Glomerular visceral epithelial cell (primary cell): ENCODE measurements at regions not wholly inside any gene's neighbourhood (a gene's known extent, or its start where the extent isn't known, plus 50 kb on each side); places are given as distances from the start of the nearest gene placed in this dataset.
"Not testable (repeated sequence)": the region's sequence is repeated elsewhere in the genome, so short reads cannot be mapped to it uniquely, and the experiment has no call there.

Experiments
- DNase-seq: peaks from one replicate; pipeline ENCODE4 v3.0.0-alpha.2; 2016; ENCODE audit errors: extremely low spot score

GRCh38 chr22:25417826-25418225 lies 146.6 kb upstream of the GRK3 start:
- not testable (repeated sequence) for DNase-seq

DNA sequence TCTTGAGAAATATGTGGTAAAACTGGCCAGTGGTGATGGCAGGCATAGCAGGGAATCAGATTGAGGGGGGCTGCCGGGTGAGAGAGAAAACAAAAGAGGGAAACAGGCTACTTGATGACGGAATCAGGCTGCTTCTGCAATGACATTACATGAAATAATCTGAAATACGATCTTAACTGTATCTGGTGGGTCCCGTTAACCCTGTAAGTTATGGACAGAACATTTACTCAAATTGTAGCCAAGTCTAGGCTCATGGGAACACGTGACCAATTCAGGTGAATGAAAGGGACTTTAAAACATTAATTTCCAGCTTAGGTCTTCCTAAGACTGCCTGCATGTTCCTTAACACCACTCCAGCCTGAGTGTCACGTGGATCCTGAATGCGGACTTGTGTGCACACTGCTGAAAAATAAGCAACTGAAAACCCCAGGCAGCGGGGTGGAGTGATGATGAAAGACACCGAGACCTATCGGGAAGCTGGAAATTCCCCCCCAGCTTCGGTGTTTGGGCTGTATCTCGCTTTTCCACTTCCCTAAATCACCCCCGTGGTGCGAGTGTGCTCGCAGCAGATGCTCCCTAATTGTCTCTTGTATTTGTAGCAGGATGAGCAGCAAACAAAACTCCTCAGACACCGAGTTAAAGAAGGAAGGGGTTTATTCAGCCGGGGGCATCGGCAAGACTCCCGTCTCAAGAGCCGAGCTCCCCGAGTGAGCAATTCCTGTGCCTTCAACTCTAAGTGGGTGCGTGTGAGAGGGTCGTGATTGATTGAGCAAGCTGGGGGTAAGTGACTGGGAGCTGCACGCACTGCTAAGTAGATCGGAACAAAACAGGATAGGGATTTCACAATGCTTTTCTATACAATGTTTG lies 145.0 kb upstream of the GRK3 start:
- DNase-seq: no peak

DNA sequence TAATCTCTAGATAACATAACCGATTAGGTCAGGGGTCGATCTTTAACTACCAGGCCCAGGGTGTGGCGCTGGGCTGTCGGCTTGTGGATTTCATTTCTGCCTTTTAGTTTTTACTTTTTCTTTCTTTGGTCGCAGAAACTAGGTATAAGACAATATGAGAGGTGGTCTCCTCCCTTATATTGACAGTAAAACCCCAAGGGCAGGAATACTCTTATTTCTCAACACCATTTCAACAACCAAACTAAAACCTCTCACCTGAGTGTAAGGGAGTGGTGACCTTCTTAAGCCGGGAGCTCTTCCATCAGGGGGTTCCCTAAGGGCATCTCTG lies 144.4 kb upstream of the GRK3 start:
- not testable (repeated sequence) for DNase-seq

GRCh38 chr22:25420471-25420924 lies 144.0 kb upstream of the GRK3 start:
- no peak for DNase-seq

- no peak for DNase-seq
Measured at GRCh38 chr22:25420925-25421904, 143.3 kb upstream of the GRK3 start.

GRCh38 chr22:25426530-25427308 lies 137.8 kb upstream of the GRK3 start:
- DNase-seq: not testable (repeated sequence)

- not testable (repeated sequence) for DNase-seq
Measured at GRCh38 chr22:25431637-25432342, 132.7 kb upstream of the GRK3 start.

DNA sequence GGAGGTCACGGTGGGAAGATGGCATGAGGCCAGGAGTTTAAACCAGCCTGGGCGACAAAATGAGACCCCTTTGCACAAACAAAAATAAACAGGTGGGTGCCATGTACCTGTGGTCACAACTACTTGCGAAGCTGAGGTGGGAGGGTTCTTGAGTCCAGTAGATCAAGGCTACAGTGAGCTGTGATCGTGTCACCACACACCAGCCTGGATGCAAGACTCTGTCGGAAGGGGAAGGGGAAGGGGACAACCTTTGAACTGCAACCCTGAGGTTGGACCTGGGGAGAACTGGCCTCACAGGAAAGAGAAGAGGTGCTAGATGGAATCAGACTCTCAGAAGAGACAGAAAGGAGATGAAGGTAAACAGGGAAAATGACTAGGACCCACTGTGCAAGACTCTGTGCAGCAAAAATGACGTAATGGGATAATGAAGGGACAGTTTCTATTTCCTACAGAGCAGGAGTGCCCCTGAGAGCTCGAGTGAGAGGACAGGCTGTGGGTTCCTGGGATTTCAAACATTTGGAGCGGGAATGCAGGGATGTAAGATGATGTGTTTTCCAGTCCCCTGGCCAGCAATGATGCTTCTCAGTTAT lies 131.0 kb upstream of the GRK3 start:
- not testable (repeated sequence) for DNase-seq

DNA sequence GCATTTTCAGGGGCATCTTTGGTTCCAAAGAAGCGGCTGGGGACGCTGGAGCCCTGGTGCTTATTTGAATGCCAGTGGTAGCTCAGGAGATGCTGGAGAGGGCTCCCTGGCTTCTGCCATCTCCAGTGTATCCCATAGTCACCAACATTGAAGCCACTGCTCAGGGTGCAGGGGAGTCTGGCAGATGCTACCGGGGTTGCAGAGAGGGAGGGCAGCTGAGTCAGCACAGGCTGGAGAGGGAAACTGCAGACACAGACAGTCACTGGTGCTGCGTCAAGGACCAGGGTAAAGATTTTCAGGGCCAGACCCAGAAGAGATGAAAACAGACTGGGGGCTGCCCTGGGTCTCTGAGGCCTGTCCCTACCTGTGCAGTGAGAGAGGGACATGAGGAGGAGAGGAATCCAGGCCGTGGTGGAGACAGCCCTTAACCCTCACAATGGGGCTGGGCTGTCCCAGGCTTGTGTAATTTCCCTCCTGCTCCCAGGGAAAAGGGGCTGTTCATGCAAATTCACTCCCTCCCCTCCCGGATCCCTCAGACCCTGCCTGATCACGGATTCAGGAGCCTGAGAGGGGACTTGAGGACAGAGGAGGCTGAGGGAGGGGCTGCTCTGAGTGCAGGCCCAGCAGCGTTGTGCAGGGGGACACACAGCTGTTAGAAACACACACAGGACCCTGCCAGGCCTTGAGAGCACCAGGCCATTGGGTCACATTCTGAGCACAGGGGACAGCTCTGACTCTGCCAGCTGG lies 126.9 kb upstream of the GRK3 start:
- DNase-seq: no peak

DNA sequence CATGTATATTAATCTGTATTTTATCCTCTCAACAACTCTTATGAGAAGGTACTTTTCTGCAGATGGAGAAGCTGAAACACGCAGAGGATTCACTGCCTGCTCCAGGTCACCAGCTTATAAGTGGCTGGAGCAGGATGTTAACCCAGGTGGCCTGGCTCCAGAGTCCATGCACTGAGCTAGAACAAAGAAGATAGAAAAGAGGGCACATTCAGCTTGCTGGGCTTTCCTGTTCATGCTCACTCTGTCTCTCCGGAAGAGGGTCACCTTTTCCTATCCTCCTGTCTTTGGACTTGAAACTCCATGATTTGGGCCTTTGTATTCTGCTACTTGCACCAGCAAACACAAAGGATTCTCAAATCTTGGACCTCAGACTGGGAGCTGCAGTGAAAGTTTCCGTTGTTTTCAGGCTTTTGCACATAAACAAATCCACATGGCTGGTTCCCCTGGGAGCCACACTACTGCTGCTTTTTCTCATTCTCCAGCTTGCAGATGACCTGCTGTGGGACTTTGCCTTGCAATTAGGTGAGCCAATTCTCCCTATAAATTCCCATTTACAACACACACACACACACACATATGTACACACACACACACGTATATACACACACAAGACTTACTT lies 117.3 kb upstream of the GRK3 start:
- no peak for DNase-seq

GRCh38 chr22:25447686-25448434 lies 116.6 kb upstream of the GRK3 start:
- peak; percentile 87 for DNase-seq

DNA sequence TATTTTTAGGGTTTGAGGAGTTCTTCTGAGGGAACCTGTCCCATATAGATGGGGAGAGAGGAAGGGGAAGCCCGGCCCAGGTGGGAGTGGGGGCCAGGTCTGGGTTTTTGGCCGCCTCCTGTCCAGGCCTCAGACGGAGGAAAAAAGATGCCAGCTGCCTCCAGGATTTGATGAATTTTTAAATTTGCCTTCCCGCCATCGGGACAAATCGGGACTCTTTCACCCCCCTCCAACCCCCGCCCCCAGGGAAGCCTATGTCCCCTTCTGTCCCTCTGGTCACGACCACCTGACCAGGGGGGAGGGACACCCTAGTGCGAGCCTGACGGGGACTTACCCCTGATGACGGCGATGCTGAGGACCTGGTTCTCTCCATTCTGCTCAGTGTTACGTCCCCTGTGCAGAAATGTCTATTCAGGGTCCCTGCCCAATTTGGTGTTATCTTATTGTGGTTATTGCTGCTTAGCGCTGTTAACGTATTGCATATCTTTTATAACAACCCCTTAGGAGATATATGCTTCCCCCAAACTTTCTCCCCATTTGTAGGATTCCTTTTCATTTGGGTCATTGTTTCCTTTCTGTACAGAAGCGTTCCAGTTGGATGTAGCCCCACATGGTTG lies 115.9 kb upstream of the GRK3 start:
- DNase-seq: no peak

GRCh38 chr22:25449781-25450317 lies 114.6 kb upstream of the GRK3 start:
- DNase-seq: no peak

DNA sequence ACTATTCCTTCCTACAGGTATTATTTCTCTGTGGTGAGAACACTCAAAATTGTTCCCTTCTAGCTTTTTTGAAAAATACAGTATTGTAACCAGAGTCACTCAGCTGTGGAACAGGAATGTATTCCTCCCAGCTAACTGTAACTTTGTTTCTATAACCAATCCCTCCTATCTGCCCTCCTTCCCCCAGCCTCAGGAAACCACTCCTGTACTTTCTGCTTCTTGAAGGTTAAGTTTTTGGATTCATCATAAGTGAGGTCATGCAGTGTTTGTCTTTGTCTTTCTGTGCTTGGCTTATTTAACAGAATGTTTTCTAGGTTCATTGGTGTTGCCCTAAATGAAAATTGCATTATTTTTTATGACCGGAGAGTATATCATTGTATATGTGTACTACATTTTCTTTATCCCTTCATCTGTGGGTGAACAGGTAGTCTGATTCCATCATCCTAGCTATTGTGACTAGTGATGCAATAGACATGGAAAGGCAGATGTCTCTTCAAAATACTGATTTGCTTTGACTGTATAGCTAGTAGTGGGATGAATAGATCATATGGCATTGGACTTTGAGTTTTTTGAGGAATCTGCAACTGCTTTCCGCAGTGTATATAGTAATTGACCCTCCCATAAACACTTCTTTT lies 112.9 kb upstream of the GRK3 start:
- no peak for DNase-seq

- DNase-seq: no peak
Measured at GRCh38 chr22:25452116-25452700, 112.3 kb upstream of the GRK3 start.

DNA sequence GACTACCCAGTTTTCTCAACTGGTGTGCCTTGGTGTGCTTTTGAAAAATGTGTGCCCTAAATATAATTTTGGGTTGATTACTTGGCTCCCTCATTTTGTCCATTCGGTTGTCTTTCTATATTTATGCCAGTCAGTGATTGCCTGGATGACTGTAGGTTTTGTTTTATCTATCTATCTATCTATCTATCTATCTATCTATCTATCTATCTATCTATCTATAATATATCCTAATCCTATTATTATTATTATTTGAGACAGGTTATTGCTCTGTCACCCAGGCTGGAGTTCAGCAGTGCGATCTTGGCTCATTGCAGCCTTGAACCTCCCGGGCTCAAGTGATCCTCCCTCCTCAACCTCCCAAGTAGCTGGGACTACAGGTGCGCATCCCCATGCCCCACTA lies 111.4 kb upstream of the GRK3 start:
- no peak for DNase-seq

DNA sequence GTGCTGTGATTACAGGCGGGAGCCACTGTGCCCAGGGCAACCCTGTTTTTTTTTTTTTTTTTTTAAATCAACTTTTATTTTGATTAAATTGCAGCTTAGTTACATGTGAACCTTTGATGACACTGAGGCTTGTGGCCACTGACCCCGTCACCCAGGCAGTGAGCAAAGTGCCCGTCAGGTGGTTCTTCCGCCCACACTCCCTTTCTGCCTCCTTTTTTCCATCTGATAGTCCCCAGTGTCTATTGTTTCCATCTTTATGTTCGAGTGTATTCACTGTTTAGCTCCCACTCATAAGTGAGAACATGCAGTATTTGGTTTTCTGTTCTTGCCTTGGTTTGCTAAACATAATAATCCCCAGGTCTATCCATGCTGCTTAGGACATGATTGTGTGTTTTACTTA lies 110.9 kb upstream of the GRK3 start:
- no peak for DNase-seq
